GM12864 (cell line): ENCODE measurements at regions not wholly inside any gene's neighbourhood (a gene's known extent, or its start where the extent isn't known, plus 50 kb on each side); places are given as distances from the start of the nearest gene placed in this dataset.
"Not testable (repeated sequence)": the region's sequence is repeated elsewhere in the genome, so short reads cannot be mapped to it uniquely, and the experiment has no call there.

Experiments used
- DNase-seq: peaks from one replicate; pipeline ENCODE4 v3.0.0-alpha.2; 2011; ENCODE audit warnings: low read depth
- H3K4me3 ChIP-seq: 2 replicates; pipeline ENCODE4 v1.5.1; 2011; ENCODE audit warnings: mild to moderate bottlenecking, low read depth, low read length, control low read depth
- TF ChIP-seq, protein P1 (sequence below): IDR thresholded peaks from 2 replicates; pipeline ENCODE4 v1.5.1; 2011; ENCODE audit warnings: low read depth, mild to moderate bottlenecking, moderate library complexity, low read length, control low read depth, inconsistent platforms; ENCODE audit errors: missing control alignments

DNA sequence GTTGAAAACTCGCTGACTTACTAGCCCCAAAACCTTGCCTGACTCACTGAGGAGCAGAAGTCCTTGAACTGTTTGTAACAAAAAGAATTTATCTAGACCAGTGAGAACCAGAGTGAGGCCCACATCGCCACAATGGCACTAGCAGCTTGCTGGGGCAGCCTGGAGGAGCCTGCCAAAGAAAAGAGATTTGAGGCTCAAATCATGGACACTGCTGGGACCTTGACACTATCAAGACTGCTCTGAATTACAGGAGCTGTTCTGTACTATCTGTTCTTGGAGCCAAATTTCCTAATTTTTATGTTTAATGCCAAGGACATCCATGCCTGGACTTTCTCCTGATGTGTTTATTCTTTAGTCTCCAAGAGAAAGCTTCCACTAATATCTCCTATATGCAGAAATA is 82.0 kb upstream of the JCAD start:
- H3K4me3 ChIP-seq: no peak overlapping the region
- DNase-seq: no peak
- TF ChIP-seq, protein P1, sequence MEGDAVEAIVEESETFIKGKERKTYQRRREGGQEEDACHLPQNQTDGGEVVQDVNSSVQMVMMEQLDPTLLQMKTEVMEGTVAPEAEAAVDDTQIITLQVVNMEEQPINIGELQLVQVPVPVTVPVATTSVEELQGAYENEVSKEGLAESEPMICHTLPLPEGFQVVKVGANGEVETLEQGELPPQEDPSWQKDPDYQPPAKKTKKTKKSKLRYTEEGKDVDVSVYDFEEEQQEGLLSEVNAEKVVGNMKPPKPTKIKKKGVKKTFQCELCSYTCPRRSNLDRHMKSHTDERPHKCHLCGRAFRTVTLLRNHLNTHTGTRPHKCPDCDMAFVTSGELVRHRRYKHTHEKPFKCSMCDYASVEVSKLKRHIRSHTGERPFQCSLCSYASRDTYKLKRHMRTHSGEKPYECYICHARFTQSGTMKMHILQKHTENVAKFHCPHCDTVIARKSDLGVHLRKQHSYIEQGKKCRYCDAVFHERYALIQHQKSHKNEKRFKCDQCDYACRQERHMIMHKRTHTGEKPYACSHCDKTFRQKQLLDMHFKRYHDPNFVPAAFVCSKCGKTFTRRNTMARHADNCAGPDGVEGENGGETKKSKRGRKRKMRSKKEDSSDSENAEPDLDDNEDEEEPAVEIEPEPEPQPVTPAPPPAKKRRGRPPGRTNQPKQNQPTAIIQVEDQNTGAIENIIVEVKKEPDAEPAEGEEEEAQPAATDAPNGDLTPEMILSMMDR: no peak

- TF ChIP-seq, protein P1: no peak
- no peak for DNase-seq
- H3K4me3 ChIP-seq: no peak overlapping the region
Observed at GRCh38 chr10:30134171-30134945, 75.0 kb upstream of the JCAD start.

- TF ChIP-seq, protein P1: no peak
- no peak for DNase-seq
- H3K4me3 ChIP-seq: no peak overlapping the region
Observed at GRCh38 chr10:30133198-30133597, 73.8 kb upstream of the JCAD start.

DNA sequence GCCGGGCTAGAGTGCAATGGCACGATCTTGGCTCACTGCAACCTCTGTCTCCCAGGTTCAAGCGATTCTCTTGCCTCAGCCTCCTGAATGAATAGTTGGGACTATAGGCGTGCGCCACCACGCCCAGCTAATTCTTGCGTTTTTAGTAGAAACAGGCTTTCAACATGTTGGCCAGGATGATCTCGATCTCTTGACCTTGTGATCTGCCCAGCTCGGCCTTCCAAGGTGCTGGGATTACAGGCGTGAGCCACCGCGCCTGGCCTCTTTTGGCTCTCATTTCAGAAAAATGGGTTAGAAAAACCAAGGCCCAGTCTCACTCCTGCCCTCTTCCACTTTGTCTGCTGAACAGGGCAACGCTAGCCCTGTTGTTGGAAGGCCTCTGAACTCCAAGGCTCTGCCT is 72.0 kb upstream of the JCAD start:
- H3K4me3 ChIP-seq, DNase-seq: not testable (repeated sequence)

GRCh38 chr10:30129326-30129725 is 69.9 kb upstream of the JCAD start:
- H3K4me3 ChIP-seq, DNase-seq: not testable (repeated sequence)

GRCh38 chr10:30127120-30127541 is 67.7 kb upstream of the JCAD start:
- DNase-seq: no peak
- no peak overlapping the region for H3K4me3 ChIP-seq
- TF ChIP-seq, protein P1: no peak

DNA sequence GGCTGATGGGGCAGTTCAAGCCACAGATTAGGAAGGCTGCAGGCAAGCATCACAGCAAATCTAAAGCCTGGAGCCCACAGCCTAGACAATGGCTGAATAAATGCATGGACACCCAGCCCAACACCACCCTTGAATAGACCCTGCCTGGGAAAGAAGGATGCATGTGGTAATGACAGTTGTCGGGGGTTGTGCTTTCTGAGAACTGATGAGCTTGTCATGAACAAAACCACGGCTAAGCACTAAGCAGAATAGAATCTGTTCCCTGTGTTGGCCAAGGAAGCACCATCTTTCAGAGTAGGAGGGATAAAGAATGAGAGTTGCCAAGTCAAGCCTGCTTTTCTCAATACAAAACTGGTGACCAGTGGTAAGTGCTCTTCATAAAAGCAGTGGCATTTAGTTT is 66.1 kb upstream of the JCAD start:
- DNase-seq: no peak
- H3K4me3 ChIP-seq: no peak overlapping the region
- TF ChIP-seq, protein P1: no peak

DNA sequence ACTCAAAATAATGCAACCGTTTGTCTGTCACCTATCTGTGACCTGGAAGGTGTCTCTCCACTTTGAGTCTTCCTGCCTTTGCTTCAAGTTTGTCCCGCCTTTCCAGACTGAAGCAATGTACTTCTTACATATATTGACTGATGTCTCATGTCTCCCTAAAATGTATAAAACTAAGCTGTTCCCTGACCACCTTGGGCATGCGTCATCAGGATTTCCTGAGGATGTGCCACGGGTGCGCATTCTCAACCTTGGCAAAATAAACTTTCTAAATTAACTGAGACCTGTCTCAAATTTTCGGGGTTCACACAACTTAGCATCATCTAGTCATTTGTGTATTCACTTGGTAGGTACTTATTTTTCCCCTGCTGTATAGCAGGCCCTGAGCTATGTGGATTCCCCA is 65.3 kb upstream of the JCAD start:
- TF ChIP-seq, protein P1: no peak
- no peak for DNase-seq
- H3K4me3 ChIP-seq: no peak overlapping the region
